PC-3 (cell line): ENCODE measurements at regions not wholly inside any gene's neighbourhood (a gene's known extent, or its start where the extent isn't known, plus 50 kb on each side); places are given as distances from the start of the nearest gene placed in this dataset.

Experiments used
- ATAC-seq: fragments of 200-7000 bp; cut with Tn5 transposase; 2 replicates; pipeline ENCODE4 v1.9.1; 2020; ENCODE audit warnings: mild to moderate bottlenecking, moderate library complexity
- BruUV-seq: library from RNA; stranded (reverse); fragments of 400-500 nt; replicated peaks from 2 replicates; lab custom pipeline; 2021; lab: Mats Ljungman, UMichigan
- CTCF ChIA-PET: fragments of 300-600 bp; sonication (Branson Sonifier 250); formaldehyde crosslinking; loops from one replicate; lab custom pipeline; 2022; ENCODE audit warnings: antibody characterized with exemption; lab: Charles Lee
- POLR2A ChIA-PET: fragments of 300-600 bp; sonication (Branson Sonifier 250); formaldehyde crosslinking; loops from one replicate; lab custom pipeline; 2022; ENCODE audit warnings: antibody characterized with exemption; ENCODE audit not compliant: unreplicated experiment; lab: Charles Lee
- DNase-seq: peaks from one replicate; pipeline ENCODE4 v3.0.0-alpha.2; 2015
- H2AFZ ChIP-seq: fragments of 300-600 bp; sonication (generic); 2 replicates; pipeline ENCODE4 v1.6.0; 2016; ENCODE audit warnings: antibody characterized with exemption, low read length
- H3F3A ChIP-seq: fragments of 300-600 bp; sonication (generic); one replicate; pipeline ENCODE4 v1.6.0; 2017; ENCODE audit warnings: antibody characterized with exemption, low read length, control low read depth, mild to moderate bottlenecking; ENCODE audit not compliant: unreplicated experiment
- H3K27ac ChIP-seq: fragments of 300-600 bp; sonication (generic); 2 replicates; pipeline ENCODE4 v1.5.1; 2016; ENCODE audit warnings: mild to moderate bottlenecking, low read length
- H3K27me3 ChIP-seq: fragments of 300-600 bp; sonication (generic); 2 replicates; pipeline ENCODE4 v1.6.1; 2016; ENCODE audit warnings: low read length, mixed read lengths
- H3K36me3 ChIP-seq: fragments of 300-600 bp; sonication (generic); 2 replicates; pipeline ENCODE4 v1.6.1; 2016; ENCODE audit warnings: low read depth, mixed run types, low read length, mixed read lengths
- H3K4me1 ChIP-seq: fragments of 300-600 bp; sonication (generic); 2 replicates; pipeline ENCODE4 v1.5.1; 2016; ENCODE audit warnings: low read length; ENCODE audit not compliant: insufficient read depth
- H3K4me2 ChIP-seq: fragments of 300-600 bp; sonication (generic); 2 replicates; pipeline ENCODE4 v1.6.0; 2016; ENCODE audit warnings: low read length
- H3K4me3 ChIP-seq: fragments of 300-600 bp; sonication (generic); 2 replicates; pipeline ENCODE4 v1.5.1; 2016; ENCODE audit warnings: mild to moderate bottlenecking, low read length, mixed read lengths
- H3K79me2 ChIP-seq: fragments of 300-600 bp; sonication (generic); 2 replicates; pipeline ENCODE4 v1.6.1; 2017; ENCODE audit warnings: low read length, mixed read lengths
- H3K9ac ChIP-seq: fragments of 300-600 bp; sonication (generic); 2 replicates; pipeline ENCODE4 v1.6.0; 2016; ENCODE audit warnings: mild to moderate bottlenecking, low read length
- H3K9me2 ChIP-seq: fragments of 300-600 bp; sonication (generic); replicated peaks from 2 replicates; pipeline ENCODE4 v1.6.1; 2016; ENCODE audit warnings: mixed run types, low read length, mixed read lengths
- H3K9me3 ChIP-seq: fragments of 300-600 bp; sonication (generic); 2 replicates; pipeline ENCODE4 v1.6.1; 2016; ENCODE audit warnings: low read length, mixed read lengths
- H4K20me1 ChIP-seq: fragments of 300-600 bp; sonication (generic); 2 replicates; pipeline ENCODE4 v1.6.1; 2016; ENCODE audit warnings: low read length, mixed read lengths
- EZH2 ChIP-seq: fragments of 300-600 bp; sonication (generic); IDR thresholded peaks from one replicate; pipeline ENCODE4 v1.6.1; 2017; ENCODE audit warnings: antibody characterized with exemption, mild to moderate bottlenecking, low read length; ENCODE audit not compliant: unreplicated experiment
- EZH2phosphoT487 ChIP-seq: fragments of 300-600 bp; sonication (generic); IDR thresholded peaks from 2 replicates; pipeline ENCODE4 v1.6.1; 2018; ENCODE audit warnings: mild to moderate bottlenecking, antibody characterized with exemption, low read length, borderline replicate concordance
- intact Hi-C: fragments of 100-400 bp; cut with micrococcal nuclease; formaldehyde crosslinking; loops from 2 replicates; pipeline ENCODE4 v1.9.0; 2023
- TF ChIP-seq, protein P1 (sequence below): fragments of 300-600 bp; sonication (generic); conservative IDR thresholded peaks from 2 replicates; pipeline ENCODE4 v1.5.1; 2017; ENCODE audit warnings: antibody characterized with exemption, low read depth, mild to moderate bottlenecking, low read length

- H4K20me1 ChIP-seq = no peaks in the 10 kb centered on the region
- H3K9me3 ChIP-seq = no peaks in the 10 kb centered on the region
- ChIA-PET POLR2A (no interaction called here), CTCF (no interaction called here)
- H2AFZ ChIP-seq = no peak overlapping the region
- H3K4me1 ChIP-seq = no peaks in the 10 kb centered on the region
- no peak overlapping the region for H3K4me2 ChIP-seq
- TF ChIP-seq, protein P1, sequence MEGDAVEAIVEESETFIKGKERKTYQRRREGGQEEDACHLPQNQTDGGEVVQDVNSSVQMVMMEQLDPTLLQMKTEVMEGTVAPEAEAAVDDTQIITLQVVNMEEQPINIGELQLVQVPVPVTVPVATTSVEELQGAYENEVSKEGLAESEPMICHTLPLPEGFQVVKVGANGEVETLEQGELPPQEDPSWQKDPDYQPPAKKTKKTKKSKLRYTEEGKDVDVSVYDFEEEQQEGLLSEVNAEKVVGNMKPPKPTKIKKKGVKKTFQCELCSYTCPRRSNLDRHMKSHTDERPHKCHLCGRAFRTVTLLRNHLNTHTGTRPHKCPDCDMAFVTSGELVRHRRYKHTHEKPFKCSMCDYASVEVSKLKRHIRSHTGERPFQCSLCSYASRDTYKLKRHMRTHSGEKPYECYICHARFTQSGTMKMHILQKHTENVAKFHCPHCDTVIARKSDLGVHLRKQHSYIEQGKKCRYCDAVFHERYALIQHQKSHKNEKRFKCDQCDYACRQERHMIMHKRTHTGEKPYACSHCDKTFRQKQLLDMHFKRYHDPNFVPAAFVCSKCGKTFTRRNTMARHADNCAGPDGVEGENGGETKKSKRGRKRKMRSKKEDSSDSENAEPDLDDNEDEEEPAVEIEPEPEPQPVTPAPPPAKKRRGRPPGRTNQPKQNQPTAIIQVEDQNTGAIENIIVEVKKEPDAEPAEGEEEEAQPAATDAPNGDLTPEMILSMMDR = no peak
- no peak for TF ChIP-seq EZH2phosphoT487
- no peak for TF ChIP-seq EZH2
- BruUV-seq = no TSS peak
- no peaks in the 10 kb centered on the region for H3K9me2 ChIP-seq
- intact Hi-C loops = no loop called here
- no peaks in the 10 kb centered on the region for H3F3A ChIP-seq
- peaks cover 11% of the 10 kb centered on the region; the same call in 1 of the 2 replicates for H3K27me3 ChIP-seq
- DNase-seq = no peak
- H3K4me3 ChIP-seq = no peak overlapping the region
- ATAC-seq = no peak
- no peaks in the 10 kb centered on the region for H3K79me2 ChIP-seq
- H3K36me3 ChIP-seq = no peaks in the 10 kb centered on the region
- no peak overlapping the region for H3K9ac ChIP-seq
- H3K27ac ChIP-seq = no peak overlapping the region
These were observed 209.6 kb upstream of the MCTP2 start for GRCh38 chr15:94021621-94022320.

DNA sequence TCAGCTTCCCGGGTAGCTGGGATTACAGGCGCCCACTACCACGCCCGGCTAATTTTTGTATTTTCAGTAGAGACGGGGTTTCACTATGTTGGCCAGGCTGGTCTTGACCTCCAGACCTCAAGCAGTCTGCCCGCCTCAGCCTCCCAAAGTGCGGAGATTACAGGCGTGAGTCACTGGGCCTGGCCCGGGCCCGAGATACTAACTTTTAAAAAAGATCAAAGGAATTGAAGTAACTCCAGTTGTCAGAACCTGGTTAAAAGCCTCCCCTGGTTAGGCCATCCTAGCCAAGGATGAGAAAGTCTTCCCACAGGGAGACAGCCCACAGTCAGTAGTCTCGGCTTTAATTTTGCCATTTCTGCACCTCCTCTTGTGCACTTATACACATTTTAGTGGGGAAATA is 212.3 kb upstream of the MCTP2 start:
- H3K9ac ChIP-seq = no peak overlapping the region
- POLR2A ChIA-PET = no interaction called here
- no peaks in the 10 kb centered on the region for H3K4me1 ChIP-seq
- H3K9me3 ChIP-seq = no peaks in the 10 kb centered on the region
- H4K20me1 ChIP-seq = no peaks in the 10 kb centered on the region
- no peaks in the 10 kb centered on the region for H3K9me2 ChIP-seq
- no peak overlapping the region for H3K27ac ChIP-seq
- H2AFZ ChIP-seq = no peak overlapping the region
- no peaks in the 10 kb centered on the region for H3F3A ChIP-seq
- no TSS peak for BruUV-seq
- H3K36me3 ChIP-seq = no peaks in the 10 kb centered on the region
- no peak for ATAC-seq
- TF ChIP-seq EZH2phosphoT487 (no peak), EZH2 (no peak)
- TF ChIP-seq, protein P1 = no peak
- CTCF ChIA-PET = no interaction called here
- DNase-seq = no peak
- peaks cover 15% of the 10 kb centered on the region; the same call in 1 of the 2 replicates for H3K27me3 ChIP-seq
- intact Hi-C loops = no loop called here
- H3K4me2 ChIP-seq = no peak overlapping the region
- H3K79me2 ChIP-seq = no peaks in the 10 kb centered on the region
- H3K4me3 ChIP-seq = no peak overlapping the region

DNA sequence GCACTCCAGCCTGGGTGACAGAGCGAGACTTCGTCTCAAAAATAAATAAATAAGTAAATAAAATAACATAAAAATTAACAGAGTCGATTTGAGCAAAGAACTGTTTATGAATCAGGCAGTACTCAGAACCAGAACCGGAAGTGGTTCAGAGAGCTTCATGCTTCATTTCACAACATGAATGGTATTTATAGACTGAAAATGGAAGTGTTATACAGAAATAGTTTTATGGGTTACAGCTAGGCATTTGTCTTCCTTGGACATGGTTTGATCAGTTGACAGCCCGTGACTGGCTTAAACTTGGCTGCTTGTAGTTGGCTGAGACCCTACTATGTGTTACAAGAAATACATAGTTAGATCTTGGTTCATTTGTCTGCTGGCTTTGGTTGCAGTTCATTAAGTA is 216.0 kb upstream of the MCTP2 start:
- DNase-seq (no peak), ATAC-seq (no peak)
- no peaks in the 10 kb centered on the region for H3K79me2 ChIP-seq
- H3K4me1 ChIP-seq = no peaks in the 10 kb centered on the region
- H3K4me3 ChIP-seq = no peak overlapping the region
- CTCF ChIA-PET = no interaction called here
- no TSS peak for BruUV-seq
- no peak overlapping the region for H3K9ac ChIP-seq
- intact Hi-C loops = no loop called here
- POLR2A ChIA-PET = no interaction called here
- TF ChIP-seq, protein P1 = no peak
- TF ChIP-seq EZH2 (no peak), EZH2phosphoT487 (no peak)
- no peak overlapping the region for H3K27ac ChIP-seq
- peaks cover 21% of the 10 kb centered on the region; the same call in 1 of the 2 replicates for H3K27me3 ChIP-seq
- no peaks in the 10 kb centered on the region for H3F3A ChIP-seq
- no peaks in the 10 kb centered on the region for H3K9me2 ChIP-seq
- no peaks in the 10 kb centered on the region for H3K36me3 ChIP-seq
- H3K4me2 ChIP-seq = no peak overlapping the region
- H4K20me1 ChIP-seq = no peaks in the 10 kb centered on the region
- no peak overlapping the region for H2AFZ ChIP-seq
- H3K9me3 ChIP-seq = no peaks in the 10 kb centered on the region
